HEK293T (cell line): ENCODE measurements at regions not wholly inside any gene's neighbourhood (a gene's known extent, or its start where the extent isn't known, plus 50 kb on each side); places are given as distances from the start of the nearest gene placed in this dataset.

Source experiments
- L3MBTL2 ChIP-seq: fragments of 450-650 bp; conservative IDR thresholded peaks from 2 replicates; pipeline ENCODE4 v1.6.1; 2016; ENCODE audit warnings: mild to moderate bottlenecking
- TF ChIP-seq, protein P1 (sequence below): fragments of 450-650 bp; IDR thresholded peaks from 2 replicates; pipeline ENCODE4 v1.6.1; 2016

DNA sequence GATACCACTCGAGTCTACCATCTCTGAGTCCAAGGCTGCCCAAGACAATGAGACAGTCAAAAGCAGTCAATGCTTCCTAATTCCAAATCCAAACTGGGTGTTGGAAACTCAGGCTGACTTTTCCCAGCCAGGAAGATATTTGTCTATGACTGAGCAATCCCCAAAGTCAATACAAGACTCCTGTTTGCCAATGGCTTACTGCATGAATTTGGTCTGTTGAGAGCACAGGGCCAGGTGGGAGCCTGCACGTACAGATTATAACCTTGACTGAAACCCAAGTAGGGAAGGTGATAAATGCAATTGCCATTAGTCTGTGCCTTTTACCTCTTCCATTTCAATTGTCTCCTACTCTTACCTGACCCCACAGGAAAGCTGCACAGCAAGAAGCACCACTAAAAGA, 72.6 kb upstream of the PPARGC1A start:
- TF ChIP-seq, protein P1, sequence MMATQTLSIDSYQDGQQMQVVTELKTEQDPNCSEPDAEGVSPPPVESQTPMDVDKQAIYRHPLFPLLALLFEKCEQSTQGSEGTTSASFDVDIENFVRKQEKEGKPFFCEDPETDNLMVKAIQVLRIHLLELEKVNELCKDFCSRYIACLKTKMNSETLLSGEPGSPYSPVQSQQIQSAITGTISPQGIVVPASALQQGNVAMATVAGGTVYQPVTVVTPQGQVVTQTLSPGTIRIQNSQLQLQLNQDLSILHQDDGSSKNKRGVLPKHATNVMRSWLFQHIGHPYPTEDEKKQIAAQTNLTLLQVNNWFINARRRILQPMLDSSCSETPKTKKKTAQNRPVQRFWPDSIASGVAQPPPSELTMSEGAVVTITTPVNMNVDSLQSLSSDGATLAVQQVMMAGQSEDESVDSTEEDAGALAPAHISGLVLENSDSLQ: no peak
- TF ChIP-seq L3MBTL2: no peak
